GM12864 (cell line): ENCODE measurements at regions not wholly inside any gene's neighbourhood (a gene's known extent, or its start where the extent isn't known, plus 50 kb on each side); places are given as distances from the start of the nearest gene placed in this dataset.

Experiments
- DNase-seq: peaks from one replicate; pipeline ENCODE4 v3.0.0-alpha.2; 2011; ENCODE audit warnings: low read depth
- H3K4me3 ChIP-seq: 2 replicates; pipeline ENCODE4 v1.5.1; 2011; ENCODE audit warnings: mild to moderate bottlenecking, low read depth, low read length, control low read depth
- CTCF ChIP-seq: IDR thresholded peaks from 2 replicates; pipeline ENCODE4 v1.5.1; 2011; ENCODE audit warnings: low read depth, mild to moderate bottlenecking, moderate library complexity, low read length, control low read depth, inconsistent platforms; ENCODE audit errors: missing control alignments

- no peak overlapping the region for H3K4me3 ChIP-seq
- TF ChIP-seq CTCF: no peak
- DNase-seq: no peak
Observed at GRCh38 chr16:86651823-86652222, 73.5 kb downstream of the FOXL1 start.

- no peak for TF ChIP-seq CTCF
- H3K4me3 ChIP-seq: no peak overlapping the region
- DNase-seq: no peak
Observed at GRCh38 chr16:86653285-86654006, 75.1 kb downstream of the FOXL1 start.

- TF ChIP-seq CTCF: no peak
- DNase-seq: no peak
- H3K4me3 ChIP-seq: no peak overlapping the region
Observed at GRCh38 chr16:86657972-86658371, 79.6 kb downstream of the FOXL1 start.

- no peak for DNase-seq
- TF ChIP-seq CTCF: no peak
Observed at GRCh38 chr16:86660623-86661022, 82.3 kb downstream of the FOXL1 start.

GRCh38 chr16:86661706-86662105 lies 83.4 kb downstream of the FOXL1 start:
- no peak overlapping the region for H3K4me3 ChIP-seq
- TF ChIP-seq CTCF: no peak
- no peak for DNase-seq

More at GRCh38 chr16:86660623-86661022, 82.3 kb downstream of the FOXL1 start:
- no peak overlapping the region for H3K4me3 ChIP-seq

GRCh38 chr16:86662195-86662594 lies 83.8 kb downstream of the FOXL1 start:
- no peak for TF ChIP-seq CTCF
- no peak for DNase-seq
- no peak overlapping the region for H3K4me3 ChIP-seq

- no peak for DNase-seq
- no peak for TF ChIP-seq CTCF
- no peak overlapping the region for H3K4me3 ChIP-seq
Observed at GRCh38 chr16:86662740-86663139, 84.4 kb downstream of the FOXL1 start.
